ENCODE measurements at regions not wholly inside any gene's neighbourhood (a gene's known extent, or its start where the extent isn't known, plus 50 kb on each side); places are given as distances from the start of the nearest gene placed in this dataset.

DNA sequence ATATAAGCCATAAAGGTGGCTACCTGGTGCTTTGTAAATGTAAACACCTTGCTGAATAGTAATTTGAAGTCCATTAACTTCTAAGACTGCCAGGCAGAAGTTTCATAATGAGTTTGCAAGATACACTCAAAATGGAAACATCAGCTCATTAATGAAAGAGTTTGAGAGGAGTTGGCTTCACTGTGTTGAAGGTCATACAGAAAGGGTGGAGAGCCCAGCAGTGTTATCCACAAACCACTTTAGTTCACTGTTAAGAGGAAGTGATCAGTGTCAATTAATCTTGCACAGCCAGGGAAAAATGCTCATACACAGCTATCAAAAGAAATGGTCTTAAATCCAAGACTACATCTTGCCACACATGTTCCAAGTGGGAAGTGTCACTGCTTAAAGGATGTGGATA, 689.4 kb downstream of the JRKL start:
- Histone ChIP-seq H3K9me3 (replicated peaks; ENCODE audit: control insufficient read depth, insufficient read depth, low read depth, low read length) (no peaks in the 10 kb centered on the region), H4K20me1 (replicated peaks; ENCODE audit: control insufficient read depth, insufficient read depth, low read length) (no peaks in the 10 kb centered on the region), H3K9ac (ENCODE audit: insufficient read depth in 1 of 2, low read depth in 2 of 2, low read length in 2 of 2) (no peak overlapping the region), H2AFZ (ENCODE audit: low read depth, low read length) (no peak overlapping the region), H3K4me1 (replicated peaks in 1 of 2; ENCODE audit: control insufficient read depth in 2 of 2, insufficient read depth in 2 of 2, low read length in 2 of 2) (no peaks in the 10 kb centered on the region), H3K36me3 (ENCODE audit: control insufficient read depth, insufficient read depth, low read length) (no peaks in the 10 kb centered on the region), H3K4me2 (ENCODE audit: insufficient read depth, low read length) (no peak overlapping the region), H3K4me3 (no peak overlapping the region), H3K79me2 (ENCODE audit: control insufficient read depth, insufficient read depth, low read length) (no peaks in the 10 kb centered on the region), H3K9me1 (ENCODE audit: control insufficient read depth, insufficient read depth, low read length) (no peaks in the 10 kb centered on the region), H3K27ac (ENCODE audit: extremely low read depth, low read depth, low read length) (no peak overlapping the region), H3K27me3 (ENCODE audit: control insufficient read depth in 2 of 2, insufficient read depth in 2 of 2, low read length in 2 of 2) (no peaks in the 10 kb centered on the region)
- ATAC-seq (no peak), DNase-seq (ENCODE audit: extremely low read depth in 1 of 4, low spot score in 3 of 4) (no peak), FAIRE-seq (no peak)
- CTCF ChIA-PET (ENCODE audit: low intra/inter-chr PET ratio) = no interaction called here
- intact Hi-C loops (cut with micrococcal nuclease) (no loop called here), in situ Hi-C loops (cut with MboI) (no loop called here)
- BruUV-seq (replicated peaks) = no TSS peak
- TF ChIP-seq NFE2 (IDR thresholded peaks at IDR 0.05; ENCODE audit: low read depth) = no peak
- no peak for TF ChIP-seq HCFC1 (IDR thresholded peaks at IDR 0.05; ENCODE audit: low read depth, low read length)
- no peak for TF ChIP-seq TEAD2 (tag; IDR thresholded peaks at IDR 0.05)
- no peak for TF ChIP-seq ARID1B (IDR thresholded peaks at IDR 0.05)
- TF ChIP-seq ETS2 (tag; IDR thresholded peaks at IDR 0.05; ENCODE audit: borderline replicate concordance, poor library complexity, severe bottlenecking) = no peak
- no peak for TF ChIP-seq SAP30 (IDR thresholded peaks at IDR 0.05; ENCODE audit: borderline replicate concordance, insufficient read depth, low read depth, low read length, poor library complexity, severe bottlenecking)
- no peak for TF ChIP-seq U2AF1 (optimal IDR thresholded peaks at IDR 0.05; ENCODE audit: low read depth, low read length)
- TF ChIP-seq BMI1 (IDR thresholded peaks at IDR 0.05; ENCODE audit: low read length) = no peak
- TF ChIP-seq ZMIZ1 (IDR thresholded peaks at IDR 0.05; ENCODE audit: low read depth in 2 of 2, low read length in 2 of 2) = no peak
- TF ChIP-seq TAF1 (IDR thresholded peaks at IDR 0.05; ENCODE audit: control insufficient read depth, extremely low read depth, insufficient read depth, low read length, severe bottlenecking) = no peak
- no peak for TF ChIP-seq JUN (IDR thresholded peaks at IDR 0.05; ENCODE audit: borderline replicate concordance, low read depth, low read length)
- TF ChIP-seq JUN (CRISPR knock-in tag; IDR thresholded peaks at IDR 0.05; ENCODE audit: borderline replicate concordance) = no peak
- no peak for TF ChIP-seq NCOA6 (IDR thresholded peaks at IDR 0.05)
- no peak for TF ChIP-seq MAFK (IDR thresholded peaks at IDR 0.05; ENCODE audit: low read length)
- TF ChIP-seq, protein P1, sequence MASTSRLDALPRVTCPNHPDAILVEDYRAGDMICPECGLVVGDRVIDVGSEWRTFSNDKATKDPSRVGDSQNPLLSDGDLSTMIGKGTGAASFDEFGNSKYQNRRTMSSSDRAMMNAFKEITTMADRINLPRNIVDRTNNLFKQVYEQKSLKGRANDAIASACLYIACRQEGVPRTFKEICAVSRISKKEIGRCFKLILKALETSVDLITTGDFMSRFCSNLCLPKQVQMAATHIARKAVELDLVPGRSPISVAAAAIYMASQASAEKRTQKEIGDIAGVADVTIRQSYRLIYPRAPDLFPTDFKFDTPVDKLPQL (IDR thresholded peaks at IDR 0.05; ENCODE audit: extremely low read depth, insufficient read length) = no peak
- no peak for TF ChIP-seq STAT5B (CRISPR knock-in tag; IDR thresholded peaks at IDR 0.05)
- TF ChIP-seq TEAD4 (IDR thresholded peaks at IDR 0.05; ENCODE audit: low read length) = no peak
- no peak for TF ChIP-seq TEAD4 (CRISPR knock-in tag; IDR thresholded peaks at IDR 0.05; ENCODE audit: borderline replicate concordance)
- TF ChIP-seq HDAC8 (tag; IDR thresholded peaks at IDR 0.05) = no peak
- no peak for TF ChIP-seq NFRKB (IDR thresholded peaks at IDR 0.05; ENCODE audit: low read depth)
- POLR2A ChIA-PET = no interaction called here

All from K562 (cell line).